ENCODE measurements at regions not wholly inside any gene's neighbourhood (a gene's known extent, or its start where the extent isn't known, plus 50 kb on each side); places are given as distances from the start of the nearest gene placed in this dataset.
"Not testable (repeated sequence)": the region's sequence is repeated elsewhere in the genome, so short reads cannot be mapped to it uniquely, and the experiment has no call there.

- no peak for DNase-seq
These were observed 125.5 kb downstream of the POSTN start for GRCh38 chr13:37473035-37473434.

DNA sequence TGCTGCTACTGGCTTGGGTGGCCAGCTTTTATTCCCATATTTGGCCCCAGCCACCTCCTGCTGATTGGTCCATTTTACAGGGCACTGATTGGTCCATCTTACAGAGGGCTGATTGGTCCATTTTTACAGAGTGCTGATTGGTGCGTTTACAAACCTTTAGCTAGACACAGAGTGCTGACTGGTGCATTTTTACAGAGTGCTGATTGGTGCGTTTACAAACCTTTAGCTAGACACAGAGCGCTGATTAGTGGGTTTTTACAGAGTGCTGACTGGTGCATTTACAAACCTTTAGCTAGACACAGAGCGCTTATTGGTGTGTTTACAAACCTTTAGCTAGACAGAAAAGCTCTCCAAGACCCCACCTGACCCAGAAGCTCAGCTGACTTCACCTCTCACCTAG, 126.3 kb downstream of the POSTN start:
- not testable (repeated sequence) for DNase-seq

DNA sequence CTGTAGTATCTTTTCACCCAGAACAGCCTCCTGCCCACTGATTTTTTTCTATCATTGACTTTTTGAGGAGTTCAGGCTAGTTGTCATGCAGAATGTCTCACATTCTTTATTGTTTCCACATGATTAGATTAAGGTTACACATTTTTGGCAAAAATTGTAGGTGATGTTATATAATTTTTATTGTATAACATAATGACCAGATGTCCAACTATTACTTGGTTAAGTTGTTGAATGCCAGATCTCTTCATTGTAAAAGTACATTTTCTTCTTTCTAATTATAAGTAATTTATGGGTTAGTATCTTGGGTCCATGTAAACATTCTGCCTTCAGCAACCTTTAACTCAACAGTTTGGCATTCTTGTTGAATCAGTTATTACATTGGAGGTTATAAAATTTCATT, 138.4 kb downstream of the POSTN start:
- no peak for DNase-seq

DNA sequence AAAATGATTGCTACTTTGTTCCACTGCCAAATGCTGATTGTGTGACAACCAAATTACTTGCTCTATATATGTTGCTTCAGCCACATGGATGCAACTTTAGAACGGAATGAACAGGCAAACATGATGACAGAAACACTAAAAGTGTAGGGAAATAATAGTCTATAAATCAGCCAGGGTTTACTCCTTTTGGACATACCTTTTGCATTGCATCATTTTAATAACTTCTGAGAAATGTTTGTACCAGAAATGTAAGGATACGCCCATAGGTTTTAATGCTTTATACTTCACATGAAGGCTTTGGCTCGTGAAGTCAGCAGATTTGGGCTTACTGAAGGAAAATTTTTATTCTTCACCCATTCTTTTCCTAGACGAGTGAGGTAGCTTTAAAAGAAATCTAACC, 141.0 kb downstream of the POSTN start:
- no peak for DNase-seq

GRCh38 chr13:37456506-37456905, 142.1 kb downstream of the POSTN start:
- no peak for DNase-seq

GRCh38 chr13:37456041-37456440, 142.5 kb downstream of the POSTN start:
- DNase-seq = no peak

DNA sequence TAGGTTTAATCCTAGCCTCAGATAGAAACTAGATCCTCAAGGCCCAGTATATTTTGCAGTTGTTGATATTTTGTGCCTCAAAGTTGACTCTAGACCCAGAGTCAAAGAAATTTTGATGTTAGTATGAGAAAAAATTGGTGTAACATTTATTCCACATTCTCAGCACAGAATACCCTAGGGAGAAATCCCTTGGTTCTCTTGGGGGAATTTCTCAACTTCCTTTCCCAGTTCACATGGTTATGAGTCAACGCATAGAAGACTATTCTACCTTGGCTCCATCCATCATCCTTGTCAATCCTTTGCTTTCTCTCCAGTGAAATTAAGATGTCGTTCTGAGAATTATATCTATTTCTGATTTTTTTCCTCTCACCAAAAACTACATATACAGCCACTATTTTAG, 145.3 kb downstream of the POSTN start:
- DNase-seq = no peak

DNA sequence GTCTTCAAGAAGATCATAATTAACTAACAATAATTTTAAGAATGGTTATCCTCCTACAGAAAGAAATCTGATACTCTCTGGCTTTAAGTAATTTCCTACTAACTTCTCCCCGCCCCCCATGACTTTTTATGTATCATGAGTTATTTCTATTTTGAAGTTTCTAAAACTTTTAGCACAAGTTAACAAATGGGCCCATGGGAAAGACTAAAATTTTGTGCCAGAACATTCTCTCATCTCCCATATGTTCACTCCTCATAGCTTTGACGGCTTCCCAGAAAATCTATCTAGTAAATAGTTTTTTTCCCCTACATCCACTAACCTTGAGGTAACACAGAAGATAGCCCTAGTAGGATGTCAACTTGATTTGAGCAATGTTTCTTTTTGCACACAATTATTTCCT, 148.3 kb downstream of the POSTN start:
- no peak for DNase-seq

- no peak for DNase-seq
These were observed 150.4 kb downstream of the POSTN start for GRCh38 chr13:37448153-37448552.

DNA sequence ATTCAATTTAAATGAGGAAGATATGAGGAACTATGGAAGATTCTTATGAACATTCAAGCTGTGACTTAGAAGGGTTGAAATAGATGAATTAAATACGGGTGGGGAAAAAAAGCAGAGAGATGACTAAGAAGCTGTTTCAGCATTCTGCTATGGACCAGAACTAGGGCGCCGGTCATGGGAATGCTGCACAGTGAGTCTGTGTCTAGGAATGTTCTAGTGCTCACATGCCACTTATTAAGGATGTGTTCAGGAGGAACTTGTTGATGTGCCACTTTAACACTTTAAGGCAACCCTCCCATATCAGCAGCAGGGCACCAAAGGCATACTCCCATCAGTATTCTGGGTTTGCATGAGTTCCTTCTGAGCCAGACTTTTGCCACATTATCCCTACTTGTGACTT, 152.1 kb downstream of the POSTN start:
- no peak for DNase-seq

DNA sequence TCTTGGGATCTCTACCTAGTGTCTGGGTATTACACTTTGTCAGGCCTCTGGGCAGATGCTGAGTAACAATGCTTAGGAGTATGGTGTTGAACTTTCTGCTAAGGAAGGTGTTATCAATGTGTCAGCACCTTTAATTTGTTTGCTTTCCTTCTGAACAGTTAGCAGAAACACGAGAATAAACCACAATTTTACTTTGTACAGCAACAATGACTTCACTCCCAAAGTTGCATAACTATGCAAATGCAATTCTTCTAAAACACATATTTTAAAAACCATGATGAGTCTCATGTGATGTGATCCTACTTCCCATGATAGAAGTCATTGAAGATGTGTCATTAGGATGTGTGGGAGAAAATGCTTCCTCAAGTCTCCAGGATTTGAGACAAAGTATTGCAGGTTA, 155.0 kb downstream of the POSTN start:
- DNase-seq = no peak

GRCh38 chr13:37442996-37443395, 155.6 kb downstream of the POSTN start:
- no peak for DNase-seq

DNA sequence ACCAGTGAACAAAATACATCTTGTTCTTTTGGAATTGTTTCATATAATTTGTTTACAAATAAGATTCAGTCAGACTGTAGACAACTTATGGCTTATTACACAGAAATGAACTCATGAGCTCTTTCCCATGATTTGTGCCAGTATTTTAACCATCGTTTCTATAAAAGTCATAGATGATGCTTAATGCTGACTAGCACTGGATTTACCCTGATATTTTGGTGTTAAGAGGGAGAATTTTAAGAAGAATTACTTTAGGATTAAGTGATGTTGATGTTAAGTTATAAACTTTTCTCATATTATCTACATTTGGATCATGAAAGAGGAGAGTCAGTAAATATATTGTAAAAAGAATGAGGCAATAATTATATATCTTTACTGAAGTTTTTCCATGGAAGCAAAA, 162.7 kb downstream of the POSTN start:
- no peak for DNase-seq

- no peak for DNase-seq
These were observed 165.5 kb downstream of the POSTN start for GRCh38 chr13:37433086-37433485.

DNA sequence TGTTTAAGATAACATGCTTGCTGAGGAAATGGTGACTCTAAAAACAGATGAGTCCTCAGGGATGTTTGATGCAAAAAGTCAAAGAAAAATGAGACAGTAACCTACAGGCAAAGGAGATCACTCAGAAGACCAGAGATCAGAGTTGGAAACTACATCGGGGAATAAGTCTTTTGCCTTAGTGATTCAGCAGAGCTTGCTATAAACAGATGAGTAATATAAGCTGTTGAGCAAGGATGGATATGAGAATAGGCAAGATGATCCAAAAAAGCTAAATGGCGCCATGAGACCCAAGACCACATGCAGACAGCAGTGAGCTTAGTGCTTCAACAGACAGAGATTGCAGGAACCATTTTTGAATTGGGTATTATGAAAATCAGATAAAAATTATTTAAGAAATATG, 168.6 kb downstream of the POSTN start:
- no peak for DNase-seq

GRCh38 chr13:37427843-37428494, 170.6 kb downstream of the POSTN start:
- no peak for DNase-seq

DNA sequence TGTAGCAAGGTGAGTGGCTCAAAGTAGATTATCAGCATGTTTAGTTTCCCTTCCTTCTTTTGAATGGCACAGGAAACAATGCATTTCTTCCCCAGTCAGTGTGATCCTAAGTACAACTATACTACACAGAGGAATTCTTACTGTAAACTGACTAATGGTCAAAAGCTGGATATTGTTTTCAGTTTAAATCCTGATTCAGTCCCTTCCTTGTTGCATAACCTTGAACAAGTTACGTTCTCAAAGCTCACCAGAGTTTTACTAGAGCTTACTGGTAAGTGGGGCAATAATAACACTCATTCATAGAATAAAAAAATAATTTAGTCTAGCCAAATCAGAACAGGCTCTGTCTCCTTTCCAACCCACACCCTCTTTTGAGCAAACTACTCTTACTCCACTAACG, 180.1 kb downstream of the POSTN start:
- no peak for DNase-seq

DNA sequence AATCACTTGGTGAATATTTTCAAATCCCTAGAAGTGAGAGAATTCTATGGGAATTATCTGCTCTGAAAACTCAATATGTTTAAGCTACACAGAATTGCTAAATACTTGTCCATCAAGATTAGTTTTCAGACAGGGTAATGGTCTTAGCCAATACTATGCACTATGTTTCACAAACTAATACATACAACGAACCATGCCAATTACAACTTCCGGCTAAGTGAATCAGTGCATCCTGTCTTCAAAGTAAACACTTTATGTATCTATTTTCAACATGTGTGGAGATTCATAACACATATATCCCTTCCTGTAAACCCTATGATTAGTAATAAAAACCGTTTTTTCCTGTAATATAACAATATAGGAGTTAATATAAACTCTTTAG, 181.5 kb downstream of the POSTN start:
- DNase-seq = no peak

DNA sequence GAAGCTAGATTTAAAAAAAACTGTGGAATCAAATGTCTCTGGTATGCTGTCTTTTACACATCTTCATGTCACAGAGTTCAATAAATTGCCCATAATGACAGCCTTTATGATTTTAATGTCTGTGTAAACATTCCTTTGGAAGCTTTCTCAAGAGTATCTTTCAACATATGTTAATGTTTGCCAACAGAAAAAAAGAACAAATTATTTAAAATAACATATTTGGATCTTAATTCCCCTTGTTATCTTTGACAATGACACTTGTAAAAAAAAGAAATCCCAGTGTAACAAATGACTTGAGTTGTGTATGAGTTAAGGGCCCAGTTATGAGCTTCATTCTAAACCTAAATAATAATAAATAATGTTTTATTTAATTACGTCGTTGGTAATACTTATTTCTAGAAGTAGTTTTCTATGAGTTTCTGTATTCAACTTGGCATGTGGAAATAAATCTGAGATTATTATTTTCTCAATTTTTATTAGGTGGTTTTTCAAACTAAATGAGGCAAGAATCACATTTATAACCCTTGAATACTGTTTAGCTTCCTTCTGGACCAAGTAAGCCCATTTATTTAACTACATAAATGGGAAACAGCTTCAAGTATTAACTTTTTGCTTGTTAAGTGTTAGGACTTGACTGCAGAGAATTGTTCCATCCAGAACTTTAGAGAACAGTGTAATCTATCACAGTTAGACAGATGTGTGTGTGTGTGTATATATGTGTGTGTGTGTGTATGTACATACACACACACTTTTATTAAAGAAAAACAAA, 182.1 kb downstream of the POSTN start:
- no peak for DNase-seq

DNA sequence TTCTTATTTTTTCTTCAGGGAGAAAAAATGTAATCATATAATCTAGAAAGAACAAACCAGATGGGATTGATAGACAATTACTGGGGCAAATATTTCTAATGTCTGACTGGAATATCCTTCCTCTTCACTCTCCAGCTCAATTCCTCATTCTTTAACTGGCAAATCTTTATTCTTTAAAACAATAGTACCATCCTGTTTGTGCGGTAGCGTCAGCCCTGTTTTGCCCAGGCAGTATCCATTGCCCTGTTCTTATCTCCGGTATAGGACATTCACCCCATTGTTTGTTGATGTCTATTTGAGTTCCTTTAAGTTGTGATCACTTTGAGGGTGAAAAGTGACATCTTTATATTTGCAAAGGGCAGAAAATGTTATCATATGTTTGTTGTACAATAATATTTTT, 185.4 kb downstream of the POSTN start:
- DNase-seq = no peak

- DNase-seq = no peak
These were observed 186.2 kb downstream of the POSTN start for GRCh38 chr13:37412241-37412921.

GRCh38 chr13:37410316-37410715, 188.3 kb downstream of the POSTN start:
- DNase-seq = no peak

DNA sequence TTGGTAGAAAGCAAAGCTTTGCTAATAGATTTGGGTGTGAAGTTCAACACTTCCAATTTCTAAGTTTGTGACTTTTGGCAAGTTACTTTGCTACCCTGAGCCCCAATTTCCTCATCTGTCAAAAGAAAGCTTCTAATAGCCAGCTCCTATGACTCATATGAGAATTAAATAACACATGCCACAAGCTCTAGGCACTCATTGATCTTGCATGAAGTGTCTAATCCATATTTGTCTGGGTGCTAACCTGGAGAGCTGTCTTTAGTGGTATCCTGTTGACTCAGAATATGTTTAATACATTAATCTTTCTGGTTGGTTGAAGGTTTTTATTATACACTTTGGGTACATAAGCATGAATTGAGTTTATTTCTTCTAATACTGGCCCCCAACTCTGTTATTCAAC, 188.8 kb downstream of the POSTN start:
- DNase-seq = no peak

- no peak for DNase-seq
These were observed 191.4 kb downstream of the POSTN start for GRCh38 chr13:37407156-37407555.
